ENCODE measurements at regions not wholly inside any gene's neighbourhood (a gene's known extent, or its start where the extent isn't known, plus 50 kb on each side); places are given as distances from the start of the nearest gene placed in this dataset.

DNA sequence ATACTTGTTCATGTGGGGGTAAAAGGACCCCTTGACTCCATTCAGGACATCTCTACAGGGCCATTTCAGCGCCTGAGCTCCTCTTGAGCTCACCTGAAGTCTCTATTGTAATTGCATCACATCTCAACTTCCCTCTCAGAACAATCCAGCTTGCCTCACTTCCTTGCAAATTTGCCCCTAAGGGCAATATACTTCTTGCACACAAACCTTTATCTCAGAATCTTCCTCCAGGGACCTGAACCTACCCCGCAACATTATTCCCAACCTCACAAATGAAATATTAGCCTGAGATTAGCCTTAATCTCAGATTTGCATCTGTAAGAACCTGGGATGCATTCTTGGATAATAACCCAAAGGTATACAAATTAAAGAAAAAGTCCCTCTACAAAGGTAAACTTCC is 159.2 kb downstream of the DRD1 start:
- ChIA-PET CTCF (interaction anchor here (1.0 kb wide), 1 partner anchor 349 kb away, joined by 3 read pairs; no protein-coding TSS in a partner anchor), POLR2A (no interaction called here)
- Histone ChIP-seq H3K4me3 (no peak overlapping the region), H3K9me3 (no peaks in the 10 kb centered on the region; the same call in 2 of the 3 replicates), H3K4me2 (no peak overlapping the region), H3K27ac (peak overlapping the region in 1 of 2 experiments; percentile 37; a peak in 2 of 6 replicates), H3K4me1 (peaks cover 35% of the 10 kb centered on the region)
- FAIRE-seq = no peak
- TF ChIP-seq RNF2 (IDR thresholded peaks at IDR 0.05; ENCODE audit: borderline replicate concordance, low read depth) = no peak
- TF ChIP-seq, protein P1, sequence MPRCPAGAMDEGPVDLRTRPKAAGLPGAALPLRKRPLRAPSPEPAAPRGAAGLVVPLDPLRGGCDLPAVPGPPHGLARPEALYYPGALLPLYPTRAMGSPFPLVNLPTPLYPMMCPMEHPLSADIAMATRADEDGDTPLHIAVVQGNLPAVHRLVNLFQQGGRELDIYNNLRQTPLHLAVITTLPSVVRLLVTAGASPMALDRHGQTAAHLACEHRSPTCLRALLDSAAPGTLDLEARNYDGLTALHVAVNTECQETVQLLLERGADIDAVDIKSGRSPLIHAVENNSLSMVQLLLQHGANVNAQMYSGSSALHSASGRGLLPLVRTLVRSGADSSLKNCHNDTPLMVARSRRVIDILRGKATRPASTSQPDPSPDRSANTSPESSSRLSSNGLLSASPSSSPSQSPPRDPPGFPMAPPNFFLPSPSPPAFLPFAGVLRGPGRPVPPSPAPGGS (IDR thresholded peaks at IDR 0.05) = no peak
- no peak for TF ChIP-seq JUNB (IDR thresholded peaks at IDR 0.05)
- TF ChIP-seq MAZ (IDR thresholded peaks at IDR 0.05; ENCODE audit: borderline replicate concordance, low read depth, low read length) = no peak
- no peak for TF ChIP-seq CHD2 (IDR thresholded peaks at IDR 0.05; ENCODE audit: low read length, partially characterized antibody)
- TF ChIP-seq JUN (IDR thresholded peaks at IDR 0.05) = no peak
- TF ChIP-seq MYC (IDR thresholded peaks at IDR 0.05; ENCODE audit: borderline replicate concordance, low read length) = no peak
- TF ChIP-seq, protein P2, sequence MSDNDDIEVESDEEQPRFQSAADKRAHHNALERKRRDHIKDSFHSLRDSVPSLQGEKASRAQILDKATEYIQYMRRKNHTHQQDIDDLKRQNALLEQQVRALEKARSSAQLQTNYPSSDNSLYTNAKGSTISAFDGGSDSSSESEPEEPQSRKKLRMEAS (IDR thresholded peaks at IDR 0.05) = no peak
- no peak for TF ChIP-seq ZNF302 (CRISPR knock-in tag; IDR thresholded peaks at IDR 0.05)
- WGBS (ENCODE audit: missing lambda C conversion rate) = 51% methylated on average over 2 of the region's 2 CpGs
- DNase-seq (ENCODE audit: low read depth in 1 of 2, low spot score in 1 of 2) = no peak
- no peak for ATAC-seq

GRCh38 chr5:175282611-175283225 is 161.3 kb downstream of the DRD1 start:
- ATAC-seq = peak; percentile 34 to 36; a peak in 1 of 6 replicates

GRCh38 chr5:175281714-175282113 is 162.3 kb downstream of the DRD1 start:
- ATAC-seq (no peak), DNase-seq (ENCODE audit: low read depth in 1 of 2, low spot score in 1 of 2) (no peak), FAIRE-seq (no peak)
- H3K9me3 ChIP-seq = no peaks in the 10 kb centered on the region
- 61% methylated on average over 2 of the region's 2 CpGs for WGBS (ENCODE audit: missing lambda C conversion rate)
- peaks cover 15% of the 10 kb centered on the region for H3K4me1 ChIP-seq
- ChIA-PET POLR2A (no interaction called here), CTCF (interaction anchor here (1.0 to 1.1 kb wide), 3 partner anchors 15 to 68 kb away, joined by 3 read pairs; no protein-coding TSS in a partner anchor)
- H3K4me2 ChIP-seq = no peak overlapping the region
- TF ChIP-seq PHF8 (IDR thresholded peaks at IDR 0.05; ENCODE audit: borderline replicate concordance, low read depth) = no peak
- no peak for TF ChIP-seq HES2 (IDR thresholded peaks at IDR 0.05)
- TF ChIP-seq, protein P3, sequence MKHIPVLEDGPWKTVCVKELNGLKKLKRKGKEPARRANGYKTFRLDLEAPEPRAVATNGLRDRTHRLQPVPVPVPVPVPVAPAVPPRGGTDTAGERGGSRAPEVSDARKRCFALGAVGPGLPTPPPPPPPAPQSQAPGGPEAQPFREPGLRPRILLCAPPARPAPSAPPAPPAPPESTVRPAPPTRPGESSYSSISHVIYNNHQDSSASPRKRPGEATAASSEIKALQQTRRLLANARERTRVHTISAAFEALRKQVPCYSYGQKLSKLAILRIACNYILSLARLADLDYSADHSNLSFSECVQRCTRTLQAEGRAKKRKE (CRISPR knock-in tag; IDR thresholded peaks at IDR 0.05; ENCODE audit: low read depth) = no peak
- no peak for TF ChIP-seq EHF (CRISPR knock-in tag; IDR thresholded peaks at IDR 0.05)
- no peak for TF ChIP-seq EHMT2 (IDR thresholded peaks at IDR 0.05; ENCODE audit: low read depth)
- TF ChIP-seq FOSL2 (IDR thresholded peaks at IDR 0.05) = no peak
- no peak for TF ChIP-seq FOSL2 (CRISPR knock-in tag; IDR thresholded peaks at IDR 0.05)
- no peak for TF ChIP-seq ZSCAN20 (CRISPR knock-in tag; IDR thresholded peaks at IDR 0.05)
- TF ChIP-seq EP300 (IDR thresholded peaks at IDR 0.05) = no peak
- no peak for TF ChIP-seq NFE2L2 (conservative IDR thresholded peaks at IDR 0.05; ENCODE audit: low read length)
- TF ChIP-seq MAZ (IDR thresholded peaks at IDR 0.05; ENCODE audit: borderline replicate concordance, low read depth, low read length) = no peak
- no peak for TF ChIP-seq SREBF2 (IDR thresholded peaks at IDR 0.05)
- no peak for TF ChIP-seq ZNF302 (CRISPR knock-in tag; IDR thresholded peaks at IDR 0.05)
- TF ChIP-seq HOXB5 (CRISPR knock-in tag; IDR thresholded peaks at IDR 0.05) = no peak
- no peak for TF ChIP-seq NR3C1 (IDR thresholded peaks at IDR 0.05)
- H3K4me3 ChIP-seq = no peak overlapping the region
- no peak overlapping the region for H3K27ac ChIP-seq

More at GRCh38 chr5:175282611-175283225, 161.3 kb downstream of the DRD1 start:
- H3K4me3 ChIP-seq = no peak overlapping the region
- peaks cover 23% of the 10 kb centered on the region for H3K4me1 ChIP-seq
- POLR2A ChIA-PET = no interaction called here
- DNase-seq (ENCODE audit: low read depth in 1 of 2, low spot score in 1 of 2) (peak in 1 of 2 experiments; percentile 30), FAIRE-seq (no peak)
- 7% methylated on average over 1 of the region's 1 CpG for WGBS (ENCODE audit: missing lambda C conversion rate)
- H3K27ac ChIP-seq = no peak overlapping the region
- TF ChIP-seq TP53 (CRISPR knock-in tag; IDR thresholded peaks at IDR 0.05) (no peak), RARB (CRISPR knock-in tag; IDR thresholded peaks at IDR 0.05) (no peak), SREBF2 (IDR thresholded peaks at IDR 0.05) (no peak), CHD4 (IDR thresholded peaks at IDR 0.05; ENCODE audit: borderline replicate concordance) (no peak), POLR2AphosphoS2 (conservative IDR thresholded peaks at IDR 0.05; ENCODE audit: low read length) (no peak), KDM1A (IDR thresholded peaks at IDR 0.05; ENCODE audit: low read depth) (no peak), GATA3 (IDR thresholded peaks at IDR 0.05; ENCODE audit: borderline replicate concordance) (no peak)
- TF ChIP-seq, protein P4, sequence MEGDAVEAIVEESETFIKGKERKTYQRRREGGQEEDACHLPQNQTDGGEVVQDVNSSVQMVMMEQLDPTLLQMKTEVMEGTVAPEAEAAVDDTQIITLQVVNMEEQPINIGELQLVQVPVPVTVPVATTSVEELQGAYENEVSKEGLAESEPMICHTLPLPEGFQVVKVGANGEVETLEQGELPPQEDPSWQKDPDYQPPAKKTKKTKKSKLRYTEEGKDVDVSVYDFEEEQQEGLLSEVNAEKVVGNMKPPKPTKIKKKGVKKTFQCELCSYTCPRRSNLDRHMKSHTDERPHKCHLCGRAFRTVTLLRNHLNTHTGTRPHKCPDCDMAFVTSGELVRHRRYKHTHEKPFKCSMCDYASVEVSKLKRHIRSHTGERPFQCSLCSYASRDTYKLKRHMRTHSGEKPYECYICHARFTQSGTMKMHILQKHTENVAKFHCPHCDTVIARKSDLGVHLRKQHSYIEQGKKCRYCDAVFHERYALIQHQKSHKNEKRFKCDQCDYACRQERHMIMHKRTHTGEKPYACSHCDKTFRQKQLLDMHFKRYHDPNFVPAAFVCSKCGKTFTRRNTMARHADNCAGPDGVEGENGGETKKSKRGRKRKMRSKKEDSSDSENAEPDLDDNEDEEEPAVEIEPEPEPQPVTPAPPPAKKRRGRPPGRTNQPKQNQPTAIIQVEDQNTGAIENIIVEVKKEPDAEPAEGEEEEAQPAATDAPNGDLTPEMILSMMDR (IDR thresholded peaks at IDR 0.05) = no peak
- no peaks in the 10 kb centered on the region for H3K9me3 ChIP-seq
- CTCF ChIA-PET = interaction anchor here (1.0 kb wide), 1 partner anchor 25 kb away, joined by 3 read pairs; no protein-coding TSS in a partner anchor
- H3K4me2 ChIP-seq = 0 out of 3 replicates have a peak overlapping the region, but pooled peaks have one; percentile 19

All from A549 (cell line).